GM18508 (cell line): ENCODE measurements at regions not wholly inside any gene's neighbourhood (a gene's known extent, or its start where the extent isn't known, plus 50 kb on each side); places are given as distances from the start of the nearest gene placed in this dataset.

Source experiments
- ATAC-seq: cut with Tn5 transposase; IDR thresholded peaks from one replicate; pipeline ENCODE4 v1.9.1; 2021; ENCODE audit warnings: moderate number of reproducible peaks; ENCODE audit not compliant: insufficient read depth, unreplicated experiment

GRCh38 chr13:33940898-33941297 lies 122.9 kb downstream of the RFC3 start:
- no peak for ATAC-seq

- no peak for ATAC-seq
These were observed 127.5 kb downstream of the RFC3 start for GRCh38 chr13:33945477-33945876.

GRCh38 chr13:33953203-33953602 lies 135.3 kb downstream of the RFC3 start:
- no peak for ATAC-seq

DNA sequence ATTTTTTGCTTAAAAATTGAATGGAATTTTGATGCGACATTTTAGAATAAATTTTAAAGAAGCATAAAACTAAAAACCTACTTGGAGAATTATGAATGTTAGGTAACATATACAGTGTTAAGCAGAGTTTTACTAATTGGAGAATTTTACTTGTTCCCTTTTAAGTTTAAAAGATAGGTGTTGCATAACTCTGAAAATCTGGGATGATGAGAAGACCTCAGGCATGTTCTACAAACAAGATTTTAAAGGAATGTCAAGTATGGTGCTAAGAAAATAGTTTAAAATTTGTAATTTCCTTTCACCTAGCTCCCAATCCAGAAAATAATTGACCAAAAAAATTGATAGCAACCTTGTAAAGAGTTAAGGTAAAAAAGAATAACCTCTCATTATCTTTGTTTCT lies 135.8 kb downstream of the RFC3 start:
- no peak for ATAC-seq

DNA sequence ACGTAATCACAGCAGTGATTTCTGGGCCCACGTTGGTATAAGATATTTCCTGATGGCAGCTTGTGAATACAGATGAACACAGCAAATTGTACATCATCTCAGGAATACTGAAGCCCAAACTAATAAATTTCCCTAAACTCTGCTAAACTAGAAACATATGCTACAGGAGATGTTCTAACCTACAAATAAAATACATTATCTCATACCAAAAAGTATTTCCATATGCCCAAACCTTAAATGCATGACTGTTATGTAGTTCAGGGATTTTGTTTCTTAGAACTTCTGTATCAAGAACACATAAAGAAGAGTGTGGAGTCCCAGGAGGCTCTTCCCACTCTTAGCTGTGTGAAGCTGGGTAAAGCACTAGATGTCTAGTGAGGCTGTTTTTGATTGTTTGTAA lies 138.4 kb downstream of the RFC3 start:
- ATAC-seq: no peak

- no peak for ATAC-seq
These were observed 139.6 kb downstream of the RFC3 start for GRCh38 chr13:33957497-33957905.

- ATAC-seq: no peak
These were observed 141.0 kb downstream of the RFC3 start for GRCh38 chr13:33958964-33959363.

DNA sequence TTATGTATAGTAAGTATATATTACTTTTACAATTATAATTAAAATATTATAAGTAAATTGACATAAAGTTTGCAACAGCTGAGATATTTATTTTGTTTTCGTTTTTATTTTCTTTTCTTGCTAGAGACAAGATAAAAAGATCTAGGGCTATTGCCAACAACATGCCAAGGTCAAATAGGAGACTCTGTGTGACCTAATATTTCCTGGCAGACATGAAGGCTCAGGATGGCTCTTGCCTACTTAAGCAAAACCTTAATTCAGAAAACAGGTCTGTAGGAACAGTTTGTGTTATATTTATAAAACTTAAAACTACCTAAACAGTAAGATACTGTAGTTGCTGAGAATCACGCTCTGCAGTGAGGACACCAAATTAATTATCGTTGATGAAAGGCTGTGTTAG lies 145.2 kb downstream of the RFC3 start:
- no peak for ATAC-seq

DNA sequence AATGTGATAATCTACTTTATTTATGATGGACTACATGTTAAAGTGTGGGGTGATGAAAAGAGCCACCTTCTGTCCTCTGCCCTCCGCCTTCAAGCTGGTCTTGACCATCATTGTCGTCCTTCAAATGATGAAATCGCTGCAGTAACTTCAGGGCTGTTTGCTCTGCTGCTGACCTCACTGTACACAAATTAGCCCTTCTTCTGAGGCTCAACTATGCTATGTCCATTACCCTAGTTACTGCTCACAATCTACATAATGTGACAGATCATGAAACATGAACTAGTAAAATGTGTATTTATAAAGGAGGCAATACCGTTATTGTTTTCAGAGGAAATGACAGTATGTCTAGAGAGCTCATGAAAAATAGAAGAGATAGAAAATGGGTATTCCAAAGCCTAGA lies 145.9 kb downstream of the RFC3 start:
- ATAC-seq: no peak

GRCh38 chr13:33968520-33969507 lies 150.9 kb downstream of the RFC3 start:
- ATAC-seq: no peak

DNA sequence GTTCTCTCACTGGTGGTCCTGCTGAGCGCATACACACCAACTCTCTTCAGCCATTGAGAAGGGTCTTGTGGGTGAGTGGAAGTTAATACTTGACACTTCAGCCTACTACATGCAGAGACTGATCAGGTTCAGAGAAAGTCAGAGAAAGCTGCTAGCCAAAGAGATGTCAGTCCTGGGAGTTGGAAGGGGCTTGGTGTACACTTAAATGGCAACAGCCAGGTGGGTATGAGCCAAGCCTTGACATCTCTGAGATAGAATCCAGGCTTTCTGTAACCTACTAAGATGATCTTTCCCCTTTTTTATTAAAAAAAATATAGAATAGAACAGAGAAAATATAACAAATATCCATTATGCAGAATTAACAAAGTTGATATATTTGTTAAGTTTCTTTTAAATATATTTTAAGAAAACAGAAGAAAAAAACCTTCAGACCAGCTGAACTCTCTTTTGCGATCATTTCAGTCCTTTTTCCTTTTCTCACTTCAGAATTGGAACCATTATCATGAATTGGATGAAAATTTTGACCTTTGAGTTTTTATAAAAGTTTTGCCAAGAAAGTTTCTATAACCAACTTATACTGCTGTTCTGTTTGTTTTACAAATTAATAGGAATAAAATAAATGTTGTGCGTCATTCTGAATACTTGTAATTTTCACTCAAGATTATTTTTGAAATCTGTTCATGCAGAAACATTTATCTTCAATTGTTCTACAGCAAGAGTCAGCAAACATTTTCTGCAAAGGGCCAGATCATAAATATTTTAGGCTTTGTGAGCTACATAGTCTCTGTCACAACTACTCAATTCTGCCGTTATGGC lies 153.0 kb downstream of the RFC3 start:
- ATAC-seq: no peak

DNA sequence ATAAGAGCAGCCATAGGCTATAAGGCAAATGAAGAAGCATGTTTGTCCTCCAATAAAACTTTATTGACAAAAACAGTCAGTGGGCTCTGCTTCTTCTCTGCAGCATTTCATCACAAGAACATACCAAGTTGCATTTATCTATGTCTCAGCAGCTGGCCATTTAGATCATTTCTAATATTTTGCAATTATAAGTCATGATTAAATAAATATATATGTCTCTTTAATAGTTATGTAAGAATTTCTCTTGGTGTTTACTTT lies 153.5 kb downstream of the RFC3 start:
- ATAC-seq: no peak

DNA sequence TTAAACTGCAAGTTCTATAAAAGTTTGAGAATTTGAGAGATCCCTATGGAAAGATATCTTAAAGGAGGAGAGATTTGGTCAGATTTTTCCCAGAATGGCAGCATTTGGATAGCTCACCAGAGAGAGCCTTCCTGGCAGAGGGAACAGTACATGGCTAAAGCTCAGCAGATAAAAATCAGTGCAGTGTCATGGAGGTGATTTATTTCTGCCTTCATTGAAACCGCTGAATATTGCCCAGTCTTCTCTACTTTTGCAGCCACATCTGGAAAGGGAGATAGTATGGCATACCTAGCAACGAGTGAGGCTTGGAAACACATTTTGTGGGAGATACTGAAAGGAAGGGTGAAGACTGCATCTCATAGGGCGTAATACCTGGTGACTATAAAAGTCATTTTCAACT lies 155.2 kb downstream of the RFC3 start:
- no peak for ATAC-seq

DNA sequence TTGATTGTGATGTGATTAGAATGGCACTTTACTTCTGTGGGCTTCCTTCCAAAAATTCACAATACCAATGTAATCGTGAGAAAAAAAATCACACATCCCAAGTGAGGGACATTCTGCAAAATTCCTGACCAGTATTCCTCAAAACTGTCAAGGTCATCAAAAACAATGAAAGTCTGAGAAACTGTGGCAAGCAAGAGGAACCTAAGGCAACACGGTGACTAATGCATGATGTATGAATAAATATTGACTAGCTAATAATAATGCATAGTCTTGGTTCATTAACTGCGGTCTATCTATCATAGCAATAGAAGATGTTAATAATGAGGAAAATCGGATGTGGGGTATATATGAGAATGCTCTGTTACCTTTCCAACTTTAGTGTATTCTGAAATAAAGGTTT lies 159.0 kb downstream of the RFC3 start:
- ATAC-seq: no peak

GRCh38 chr13:33978653-33979052 lies 160.7 kb downstream of the RFC3 start:
- ATAC-seq: no peak

GRCh38 chr13:33992881-33993336 lies 175.0 kb downstream of the RFC3 start:
- no peak for ATAC-seq

DNA sequence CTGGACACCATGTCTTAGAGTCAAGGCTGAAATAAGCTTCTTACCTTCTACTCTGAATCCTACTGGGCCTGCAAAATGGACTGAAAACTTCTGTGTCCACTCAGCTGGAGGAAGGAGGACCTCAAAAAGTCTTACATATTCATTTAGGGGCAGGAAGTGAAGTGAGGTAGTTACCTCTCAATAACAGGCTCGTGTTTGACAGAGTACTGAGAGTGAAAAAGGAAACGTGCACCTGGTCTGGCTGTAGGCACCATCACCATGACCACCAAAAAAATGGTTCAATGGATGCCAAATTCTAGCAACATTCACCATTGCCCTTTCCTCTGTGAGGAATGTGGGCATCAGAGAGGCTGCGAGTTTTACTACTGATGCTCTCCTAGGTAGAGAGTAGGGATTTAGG lies 176.2 kb downstream of the RFC3 start:
- ATAC-seq: no peak

DNA sequence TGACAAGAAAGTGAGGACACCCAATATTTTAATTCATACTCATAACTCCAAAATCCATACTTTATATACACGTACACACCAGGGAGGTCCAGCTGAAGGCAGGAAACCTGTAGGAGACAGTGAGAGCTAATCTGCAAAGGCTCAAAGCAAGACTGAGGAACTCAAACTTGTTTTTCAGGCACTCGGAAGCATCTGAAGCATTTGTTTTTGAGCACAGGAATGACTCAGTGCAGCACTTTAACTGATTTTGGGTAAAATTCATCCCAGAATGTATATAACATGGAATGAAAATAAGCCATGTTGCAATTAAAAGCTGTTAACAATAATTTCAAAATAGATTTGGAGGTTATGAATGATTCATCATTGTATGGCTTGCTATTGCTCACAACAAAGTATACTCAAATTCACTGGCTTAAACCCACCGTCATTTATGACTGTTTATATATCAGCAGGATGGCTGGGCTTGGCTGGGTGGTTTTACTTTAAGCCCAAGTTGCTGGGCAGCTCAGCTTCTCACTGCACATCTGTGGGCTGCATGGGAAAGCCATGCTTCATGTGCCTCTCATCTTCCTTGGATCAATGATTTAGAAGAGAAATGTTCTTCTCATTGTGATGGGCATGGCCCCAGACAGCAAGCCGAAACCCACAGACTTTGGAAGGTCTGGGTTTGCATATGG lies 177.0 kb downstream of the RFC3 start:
- ATAC-seq: no peak

DNA sequence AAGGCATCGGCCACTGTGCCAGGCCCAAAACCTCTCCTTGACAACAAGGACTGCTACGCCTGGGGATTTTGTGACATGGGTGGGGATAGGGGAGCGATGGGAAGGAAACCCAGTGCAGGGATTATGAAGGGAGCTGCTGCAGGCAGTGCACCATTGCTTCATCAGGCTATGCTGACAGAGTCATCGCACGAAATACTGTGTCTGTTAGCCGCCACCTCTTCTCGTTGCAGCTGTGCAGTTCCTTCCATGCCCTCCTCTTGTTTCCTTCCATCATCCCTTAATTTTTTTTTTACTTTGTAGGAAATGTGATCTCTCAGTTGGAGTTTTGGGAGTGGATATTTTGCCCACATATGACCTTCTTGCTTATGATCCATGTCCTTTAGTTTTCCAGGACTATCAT lies 178.7 kb downstream of the RFC3 start:
- no peak for ATAC-seq

- no peak for ATAC-seq
These were observed 179.6 kb downstream of the RFC3 start for GRCh38 chr13:33997574-33997973.
